PC-3 (cell line): ENCODE measurements at regions not wholly inside any gene's neighbourhood (a gene's known extent, or its start where the extent isn't known, plus 50 kb on each side); places are given as distances from the start of the nearest gene placed in this dataset.

Experiments used
- CTCF ChIP-seq: fragments of 300-600 bp; sonication (generic); conservative IDR thresholded peaks from 2 replicates; pipeline ENCODE4 v1.5.1; 2017; ENCODE audit warnings: antibody characterized with exemption, low read depth, mild to moderate bottlenecking, low read length
- EZH2 ChIP-seq: fragments of 300-600 bp; sonication (generic); IDR thresholded peaks from one replicate; pipeline ENCODE4 v1.6.1; 2017; ENCODE audit warnings: antibody characterized with exemption, mild to moderate bottlenecking, low read length; ENCODE audit not compliant: unreplicated experiment
- EZH2phosphoT487 ChIP-seq: fragments of 300-600 bp; sonication (generic); IDR thresholded peaks from 2 replicates; pipeline ENCODE4 v1.6.1; 2018; ENCODE audit warnings: mild to moderate bottlenecking, antibody characterized with exemption, low read length, borderline replicate concordance

- TF ChIP-seq CTCF (no peak), EZH2 (no peak), EZH2phosphoT487 (no peak)
Measured at GRCh38 chr6:23656255-23657194, 469.5 kb upstream of the NRSN1 start.
